ENCODE measurements at regions not wholly inside any gene's neighbourhood (a gene's known extent, or its start where the extent isn't known, plus 50 kb on each side); places are given as distances from the start of the nearest gene placed in this dataset.
"Not testable (repeated sequence)": the region's sequence is repeated elsewhere in the genome, so short reads cannot be mapped to it uniquely, and the experiment has no call there.

DNA sequence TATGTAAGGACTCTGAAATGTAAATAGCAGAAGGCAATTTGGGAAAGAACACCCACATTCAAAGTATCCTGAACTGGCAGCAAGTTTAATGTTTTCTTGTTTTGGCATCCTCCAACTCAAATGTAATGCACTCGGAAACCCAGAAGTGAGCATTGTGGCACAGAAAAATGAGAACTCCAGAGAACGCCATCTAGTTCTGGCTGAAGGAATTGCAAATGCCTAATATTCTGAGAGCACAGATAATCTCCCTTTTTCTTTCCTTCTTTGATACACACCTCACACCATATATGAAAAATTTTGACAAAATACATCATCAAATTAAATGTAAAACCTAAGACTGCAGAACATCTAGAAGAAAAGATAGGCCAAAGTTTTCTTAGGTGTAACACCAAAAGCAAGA, 52.1 kb downstream of the PWWP3B start:
- DNase-seq = no peak

DNA sequence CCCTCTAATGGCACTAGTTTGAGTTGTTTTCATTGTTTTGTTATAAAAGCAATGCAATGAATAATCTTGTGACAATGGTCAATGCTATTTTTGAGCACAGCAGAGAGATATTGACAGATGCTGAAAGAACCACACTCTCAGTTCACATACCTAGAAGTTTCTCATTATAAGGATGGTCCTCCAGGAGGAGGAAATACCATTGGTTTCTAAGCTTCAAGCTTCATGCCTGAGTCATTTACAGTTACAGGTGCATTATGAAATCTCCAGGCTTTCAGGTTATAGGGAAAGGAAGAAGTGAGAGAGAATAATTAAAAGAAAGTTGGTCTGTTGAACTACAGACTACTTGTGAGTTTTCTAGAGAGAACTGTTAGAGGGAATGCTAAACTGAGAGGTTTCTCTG, 75.3 kb downstream of the PWWP3B start:
- no peak for DNase-seq

DNA sequence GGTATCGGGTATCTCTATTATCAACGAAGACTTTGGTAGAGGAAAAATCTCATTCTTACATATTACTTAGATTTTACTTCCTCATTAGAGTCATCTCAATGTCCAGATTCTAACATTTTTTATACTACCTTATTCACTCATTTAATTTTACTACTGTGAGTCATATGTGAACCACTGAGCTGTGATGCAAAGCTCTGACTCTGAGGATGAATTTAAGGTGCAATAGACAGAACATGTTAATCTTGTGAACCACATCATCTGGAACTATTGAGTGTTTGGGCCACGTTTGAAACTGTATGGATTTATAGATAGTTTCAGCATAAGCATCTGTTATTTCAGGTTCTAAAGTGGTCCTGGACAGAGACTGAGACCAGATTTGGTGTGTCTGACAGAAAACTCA, 78.4 kb downstream of the PWWP3B start:
- no peak for DNase-seq

DNA sequence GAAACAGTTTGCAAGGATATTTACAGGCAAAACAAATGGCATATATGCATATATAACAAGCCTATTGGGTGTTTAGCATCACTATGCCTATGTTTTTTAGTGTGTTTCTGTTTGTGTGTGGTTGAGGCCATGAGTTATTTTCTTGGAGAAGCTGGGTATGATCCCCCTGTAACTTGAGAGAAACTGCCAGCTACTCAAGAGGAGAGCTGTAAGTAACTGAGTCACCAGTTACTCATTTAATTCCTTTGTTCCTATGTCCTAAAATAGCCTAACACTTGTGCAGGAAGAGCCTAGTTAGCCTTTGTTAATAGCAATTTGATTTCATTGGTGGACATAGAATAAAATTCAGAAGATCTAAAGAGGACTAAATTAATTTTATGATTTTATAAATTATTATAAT, 79.1 kb downstream of the PWWP3B start:
- no peak for DNase-seq

DNA sequence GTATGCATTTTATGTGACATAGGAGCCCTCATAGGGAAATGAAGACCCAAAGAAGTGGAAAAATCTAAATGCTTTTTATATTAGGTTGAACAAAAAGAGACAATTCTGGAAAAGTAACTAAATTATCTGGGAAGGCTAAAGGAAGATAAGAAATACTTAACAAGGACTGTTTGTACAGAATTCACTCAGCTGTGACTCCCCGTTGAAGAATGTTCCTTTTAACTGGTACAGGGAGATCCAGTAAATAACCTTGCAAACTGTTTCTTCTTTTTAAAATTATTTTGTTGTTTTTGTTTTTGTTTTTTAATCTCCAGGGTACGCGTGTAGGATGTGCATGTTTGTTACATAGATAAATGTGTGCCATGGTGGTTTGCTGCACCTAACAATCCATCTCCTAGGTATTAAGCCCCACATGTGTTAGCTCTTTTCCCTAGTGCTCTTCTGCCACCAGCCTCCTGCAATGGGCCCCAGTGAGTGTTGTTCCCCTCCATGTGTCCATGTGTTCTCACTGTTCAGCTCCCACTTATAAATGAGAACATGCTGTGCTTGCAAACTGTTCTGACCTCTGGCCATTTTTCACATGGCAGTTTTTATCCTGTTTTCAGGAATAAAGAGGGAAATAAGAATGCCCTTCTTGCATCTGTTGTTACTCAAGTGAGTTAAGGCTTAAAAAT, 81.7 kb downstream of the PWWP3B start:
- DNase-seq = no peak

DNA sequence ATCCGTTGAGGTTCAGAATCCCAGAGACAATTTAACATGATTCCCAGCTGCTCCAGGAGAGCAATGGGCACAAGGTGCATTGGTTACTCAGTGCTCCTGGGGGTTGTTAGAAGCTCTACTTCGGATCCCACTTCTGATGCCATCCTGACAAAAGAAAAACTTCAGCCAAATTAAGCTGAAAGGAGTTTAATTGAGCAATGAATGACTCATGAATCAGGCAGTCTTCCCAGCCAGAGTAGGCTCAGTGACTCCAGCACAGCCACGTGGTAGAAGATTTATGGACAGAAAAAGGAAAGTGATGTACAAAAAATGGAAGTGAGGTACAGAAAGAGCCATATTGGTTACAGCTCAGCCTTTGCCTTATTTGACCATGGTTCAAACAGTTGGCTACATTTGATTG, 95.7 kb downstream of the PWWP3B start:
- no peak for DNase-seq

DNA sequence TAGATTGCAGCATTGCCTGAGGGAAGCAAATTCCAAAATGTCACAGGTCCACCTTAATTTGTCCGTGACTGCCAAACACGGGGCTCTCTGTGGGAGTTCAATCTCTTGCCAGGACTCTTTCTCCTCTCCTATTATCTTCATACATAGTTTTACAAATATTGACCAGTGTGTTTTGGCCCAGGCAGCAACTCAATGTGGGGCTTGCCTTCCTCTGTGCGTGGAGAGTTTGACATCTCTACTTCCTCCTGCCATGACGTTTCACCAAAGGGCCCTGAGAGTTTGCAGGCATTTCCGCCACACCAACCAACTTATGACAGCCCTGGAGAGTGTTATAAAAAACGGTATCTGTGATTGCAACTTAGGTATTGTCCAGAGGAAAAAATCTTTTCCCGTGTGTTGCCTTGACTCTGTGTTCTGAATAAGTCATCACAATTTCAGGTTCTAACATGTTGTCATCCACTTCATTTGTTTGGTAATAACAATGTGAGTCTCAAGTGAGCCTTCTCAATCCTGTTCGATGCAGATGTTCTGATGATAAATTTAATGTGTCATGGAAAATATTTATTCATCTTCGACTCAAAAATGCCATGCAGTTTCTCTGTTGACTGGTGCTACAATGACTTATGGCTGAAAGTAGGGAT, 106.0 kb downstream of the PWWP3B start:
- DNase-seq = not testable (repeated sequence)

DNA sequence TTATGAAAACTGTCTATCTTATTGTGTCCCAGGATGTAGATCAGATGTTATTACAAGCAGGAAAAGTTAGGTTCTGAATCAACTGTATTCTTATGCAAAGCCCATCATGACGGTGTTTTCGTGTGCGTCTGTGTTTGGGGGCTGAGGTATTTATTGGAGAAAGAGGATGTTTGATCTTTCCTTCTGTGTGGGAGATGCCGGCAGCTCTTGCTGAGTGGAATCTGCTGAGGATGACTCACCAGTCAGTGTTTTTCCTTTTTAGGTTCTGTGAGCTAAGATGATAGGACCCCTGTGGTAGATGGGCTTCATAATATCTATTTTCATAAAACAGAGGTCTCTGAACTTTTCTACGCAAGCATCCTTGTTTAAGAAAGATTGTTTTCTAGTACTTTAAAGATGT, 107.1 kb downstream of the PWWP3B start:
- DNase-seq = not testable (repeated sequence)

DNA sequence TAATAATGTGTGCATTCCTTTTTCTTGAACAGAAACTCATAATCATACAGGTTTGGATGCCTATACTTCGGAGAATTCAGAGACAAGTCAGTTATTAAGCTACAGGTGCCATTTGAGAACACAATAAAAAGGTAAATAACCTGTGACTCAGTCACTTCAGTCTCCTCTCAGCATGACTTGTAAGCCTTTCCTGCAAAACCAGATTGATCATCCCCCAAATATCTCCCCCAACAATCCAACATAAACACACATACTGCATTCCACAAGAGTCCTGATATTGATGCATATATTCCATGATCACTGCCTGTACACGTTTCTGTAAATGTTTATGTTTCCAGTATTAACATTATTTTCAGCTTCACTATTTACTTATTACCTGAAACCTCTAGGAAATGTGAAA, 110.8 kb downstream of the PWWP3B start:
- no peak for DNase-seq

DNA sequence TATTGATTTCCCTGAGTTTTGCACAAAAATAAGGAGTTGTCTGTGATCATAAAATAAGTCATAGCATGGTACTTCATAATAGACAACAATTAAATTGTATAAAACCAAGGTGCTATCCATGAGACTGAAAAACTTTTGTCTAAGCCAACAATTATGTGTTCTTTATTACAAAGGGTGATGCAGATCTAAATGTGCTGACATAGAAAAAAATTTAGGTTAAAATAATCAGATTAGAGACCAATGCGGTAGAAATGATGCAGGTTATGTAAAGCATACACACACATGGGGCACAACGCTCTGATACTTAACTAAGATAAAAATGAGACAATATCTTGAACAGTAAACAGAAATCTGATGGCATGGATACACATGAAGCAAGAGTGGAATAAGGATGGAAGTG, 113.3 kb downstream of the PWWP3B start:
- no peak for DNase-seq

DNA sequence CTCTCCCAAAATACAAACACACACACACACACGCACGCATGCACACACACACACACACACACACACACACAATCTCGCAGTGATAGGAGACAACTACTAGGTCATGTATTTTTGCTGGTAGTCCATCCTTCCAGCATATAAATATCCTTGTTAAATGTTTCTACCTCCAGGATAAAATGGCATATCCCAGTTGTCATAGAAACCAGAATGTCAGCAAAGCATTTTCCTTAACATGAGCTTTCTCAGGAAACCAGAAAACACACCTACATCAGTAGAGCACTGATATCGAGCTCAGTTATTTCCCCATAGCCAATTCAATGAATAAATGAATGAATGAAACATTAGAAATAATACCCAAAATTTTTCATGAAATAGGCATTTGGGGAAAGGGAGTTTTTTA, 115.7 kb downstream of the PWWP3B start:
- DNase-seq = no peak

DNA sequence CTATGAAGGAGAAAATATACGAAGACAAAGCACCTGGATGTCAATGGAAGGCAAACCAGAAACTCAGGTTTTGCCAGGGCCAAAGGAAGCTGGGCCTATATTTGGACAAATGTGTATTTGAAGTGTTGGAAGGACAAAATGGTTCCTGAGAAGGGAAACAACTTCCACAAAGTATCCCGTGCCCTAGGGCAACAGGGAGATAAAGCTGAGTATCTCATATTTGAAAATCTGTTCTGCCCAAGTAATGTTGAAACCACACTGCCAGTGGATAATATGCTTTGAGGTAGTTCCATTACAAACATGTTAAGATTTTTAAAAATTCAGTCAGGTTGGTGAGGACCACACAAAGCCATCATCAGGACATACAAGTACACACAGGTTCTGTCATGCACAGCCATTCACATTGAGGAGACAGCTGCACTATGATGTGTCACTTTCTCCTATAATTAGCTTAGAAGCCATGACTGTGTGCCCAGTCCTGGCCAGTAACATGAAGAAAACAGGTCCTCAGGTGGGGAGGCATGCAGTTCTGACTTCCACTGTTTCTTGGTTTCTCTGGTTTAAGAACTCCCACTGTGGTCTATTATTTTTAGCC, 116.4 kb downstream of the PWWP3B start:
- DNase-seq = no peak

DNA sequence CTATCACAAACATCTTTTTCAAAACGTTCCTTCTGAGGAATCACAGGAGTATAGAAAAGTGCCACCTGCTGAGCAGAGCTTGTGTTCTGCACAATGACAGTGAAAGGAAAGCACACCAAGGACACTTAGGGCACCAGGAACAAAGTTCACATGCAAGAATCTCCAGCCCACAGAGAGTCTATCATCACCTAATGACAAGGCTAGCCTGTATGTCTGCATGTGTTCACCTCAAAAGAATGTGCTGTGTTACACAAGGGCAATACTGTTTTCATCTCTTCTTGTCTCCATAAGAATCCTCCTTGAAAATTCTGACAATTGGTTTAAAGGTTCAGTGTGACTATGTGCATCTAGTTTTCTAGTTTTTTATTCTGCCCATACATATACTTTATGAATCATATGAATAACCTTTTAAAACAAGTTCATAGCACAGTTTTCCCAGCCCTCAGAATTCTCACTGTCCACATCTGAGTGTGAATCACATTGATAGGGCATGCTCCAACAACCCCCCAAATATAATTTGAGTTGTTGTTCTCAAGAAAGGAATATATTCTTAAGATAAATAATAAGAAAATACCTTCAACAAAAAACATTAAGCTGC, 118.0 kb downstream of the PWWP3B start:
- no peak for DNase-seq

DNA sequence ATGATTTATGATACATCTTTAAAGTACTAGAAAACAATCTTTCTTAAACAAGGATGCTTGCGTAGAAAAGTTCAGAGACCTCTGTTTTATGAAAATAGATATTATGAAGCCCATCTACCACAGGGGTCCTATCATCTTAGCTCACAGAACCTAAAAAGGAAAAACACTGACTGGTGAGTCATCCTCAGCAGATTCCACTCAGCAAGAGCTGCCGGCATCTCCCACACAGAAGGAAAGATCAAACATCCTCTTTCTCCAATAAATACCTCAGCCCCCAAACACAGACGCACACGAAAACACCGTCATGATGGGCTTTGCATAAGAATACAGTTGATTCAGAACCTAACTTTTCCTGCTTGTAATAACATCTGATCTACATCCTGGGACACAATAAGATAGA, 122.7 kb downstream of the PWWP3B start:
- DNase-seq = not testable (repeated sequence)

DNA sequence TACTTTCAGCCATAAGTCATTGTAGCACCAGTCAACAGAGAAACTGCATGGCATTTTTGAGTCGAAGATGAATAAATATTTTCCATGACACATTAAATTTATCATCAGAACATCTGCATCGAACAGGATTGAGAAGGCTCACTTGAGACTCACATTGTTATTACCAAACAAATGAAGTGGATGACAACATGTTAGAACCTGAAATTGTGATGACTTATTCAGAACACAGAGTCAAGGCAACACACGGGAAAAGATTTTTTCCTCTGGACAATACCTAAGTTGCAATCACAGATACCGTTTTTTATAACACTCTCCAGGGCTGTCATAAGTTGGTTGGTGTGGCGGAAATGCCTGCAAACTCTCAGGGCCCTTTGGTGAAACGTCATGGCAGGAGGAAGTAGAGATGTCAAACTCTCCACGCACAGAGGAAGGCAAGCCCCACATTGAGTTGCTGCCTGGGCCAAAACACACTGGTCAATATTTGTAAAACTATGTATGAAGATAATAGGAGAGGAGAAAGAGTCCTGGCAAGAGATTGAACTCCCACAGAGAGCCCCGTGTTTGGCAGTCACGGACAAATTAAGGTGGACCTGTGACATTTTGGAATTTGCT, 123.8 kb downstream of the PWWP3B start:
- not testable (repeated sequence) for DNase-seq

DNA sequence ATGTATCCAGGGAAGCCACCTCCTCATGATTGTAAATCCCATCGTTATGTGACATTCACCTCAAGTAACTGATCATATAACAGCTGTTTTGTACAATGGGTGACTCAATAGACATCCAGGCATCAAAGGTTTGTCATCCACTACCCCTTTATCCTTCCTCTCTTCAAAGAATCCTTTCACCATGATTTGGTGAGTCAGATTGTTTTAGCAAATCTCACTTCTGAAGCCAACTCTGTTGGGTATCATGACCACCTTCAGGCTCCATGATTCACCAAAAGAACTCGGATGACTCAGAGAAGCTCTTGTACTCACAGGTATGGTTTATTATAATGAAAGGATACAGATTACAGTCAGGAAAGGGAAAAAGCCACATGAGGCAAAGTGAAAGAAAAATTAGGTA, 132.1 kb downstream of the PWWP3B start:
- no peak for DNase-seq

DNA sequence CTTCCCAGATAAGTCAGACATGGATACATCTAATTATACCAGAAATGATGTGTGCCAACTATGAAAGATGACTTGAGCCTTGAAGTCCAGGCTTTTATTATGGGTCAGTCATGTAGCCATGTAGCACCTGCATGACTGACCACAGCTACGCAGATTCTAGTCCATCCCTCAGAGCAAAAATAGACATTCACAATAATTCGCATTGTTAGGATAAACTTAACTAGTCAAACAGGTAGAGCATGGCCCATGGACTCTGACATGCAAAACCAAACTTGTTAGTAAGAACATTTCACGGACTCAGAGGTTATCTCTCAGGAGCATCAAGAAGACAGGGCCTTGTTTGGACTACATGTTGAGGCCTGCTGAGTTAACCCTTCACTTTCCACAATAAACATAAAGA, 132.6 kb downstream of the PWWP3B start:
- DNase-seq = no peak

DNA sequence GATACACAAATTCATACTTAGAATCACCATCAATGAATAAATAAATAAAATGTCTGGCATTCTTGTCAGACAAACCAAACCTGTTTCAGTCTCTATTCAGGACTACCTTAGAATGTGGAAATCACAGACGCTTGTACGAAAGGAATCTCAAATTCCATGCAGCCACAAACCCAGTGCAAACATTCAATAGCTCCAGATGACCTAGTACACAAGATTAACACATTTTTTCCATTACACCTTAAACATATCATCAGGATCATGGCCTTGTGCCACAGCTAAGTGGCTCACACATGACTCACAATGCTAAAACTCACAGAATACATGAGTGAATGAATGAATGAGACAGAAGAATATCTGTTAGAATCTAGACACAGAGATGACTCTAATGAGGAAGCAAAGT, 134.2 kb downstream of the PWWP3B start:
- DNase-seq = no peak

DNA sequence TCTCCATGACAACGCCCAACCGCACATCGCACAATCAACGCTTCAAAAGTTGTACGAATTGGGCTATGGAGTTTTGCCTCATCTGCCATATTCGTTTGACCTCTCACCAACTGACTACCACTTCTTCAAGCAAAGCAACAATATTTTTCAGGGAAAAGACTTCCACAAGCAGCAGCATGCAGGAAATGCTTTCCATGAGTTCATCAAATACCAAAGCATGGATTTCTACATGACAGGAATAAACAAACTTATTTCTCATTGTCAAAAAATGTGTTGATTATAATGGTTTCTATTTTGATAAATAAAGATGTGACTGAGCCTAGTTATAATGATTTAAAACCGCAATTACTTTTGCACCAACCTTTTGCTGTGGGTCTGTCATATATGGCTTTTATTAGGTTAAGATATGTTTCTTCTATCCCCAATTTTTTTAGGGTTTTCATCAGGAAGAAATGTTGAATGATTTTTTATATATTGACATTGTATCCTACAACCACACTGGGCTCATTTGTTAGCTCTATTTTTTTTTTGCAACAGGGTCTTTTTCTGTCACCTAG, 138.4 kb downstream of the PWWP3B start:
- no peak for DNase-seq

DNA sequence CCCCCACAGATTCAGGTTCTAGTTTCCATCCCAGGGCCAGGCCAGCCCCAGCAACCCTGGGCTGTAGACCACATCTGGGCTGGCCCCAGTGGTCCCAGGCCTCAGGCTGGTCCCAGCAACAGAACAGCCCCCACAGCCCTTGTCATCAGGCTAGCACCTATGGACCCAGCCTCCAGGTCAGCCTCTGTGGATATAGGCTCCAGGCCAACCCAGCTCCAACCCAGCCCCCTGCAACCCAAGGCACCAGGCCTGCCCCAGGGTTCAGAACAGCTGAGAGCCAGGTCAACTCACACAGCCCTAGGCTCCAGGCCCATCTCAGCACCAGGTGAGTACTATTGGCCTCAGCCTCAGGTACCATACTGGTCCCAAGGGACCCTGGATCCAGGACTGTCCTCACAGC, 155.3 kb downstream of the PWWP3B start:
- DNase-seq = no peak

DNA sequence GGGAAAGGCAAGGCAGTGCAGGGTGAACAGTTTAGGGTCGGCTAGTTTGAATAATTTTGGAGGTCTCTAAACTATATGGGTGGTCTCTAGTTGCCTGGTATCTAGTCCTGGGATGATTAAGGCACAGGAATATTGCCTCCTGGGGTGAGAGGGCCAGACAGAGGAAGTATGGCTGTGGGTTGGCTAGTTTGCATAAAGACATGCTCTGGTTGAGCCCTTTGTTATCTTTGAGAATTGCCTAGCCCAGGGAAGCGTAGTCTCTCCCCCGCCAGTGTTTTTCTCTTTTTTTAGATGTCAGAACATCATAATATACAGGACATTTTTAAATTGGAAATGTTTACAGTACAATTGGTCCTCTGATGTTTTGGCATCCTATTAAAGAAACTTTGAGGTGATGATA, 163.5 kb downstream of the PWWP3B start:
- DNase-seq = no peak

DNA sequence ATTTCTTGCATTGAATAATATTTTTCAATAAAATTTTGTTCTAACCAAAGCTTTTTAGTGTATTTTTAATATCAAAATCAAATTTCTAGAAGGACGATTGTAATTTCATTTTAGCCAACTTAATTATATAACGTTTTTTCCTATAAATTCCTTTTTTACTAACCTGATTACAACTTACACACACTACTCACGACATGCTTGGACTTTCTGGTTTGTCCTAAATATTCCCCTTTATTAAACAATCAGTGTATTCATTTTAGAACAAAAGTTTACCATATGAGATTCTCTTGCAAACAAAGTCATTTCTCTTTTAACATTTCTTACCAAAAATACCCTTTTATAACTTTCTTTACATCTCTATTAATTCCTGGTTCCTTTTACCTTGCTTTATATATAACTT, 173.7 kb downstream of the PWWP3B start:
- DNase-seq = no peak

DNA sequence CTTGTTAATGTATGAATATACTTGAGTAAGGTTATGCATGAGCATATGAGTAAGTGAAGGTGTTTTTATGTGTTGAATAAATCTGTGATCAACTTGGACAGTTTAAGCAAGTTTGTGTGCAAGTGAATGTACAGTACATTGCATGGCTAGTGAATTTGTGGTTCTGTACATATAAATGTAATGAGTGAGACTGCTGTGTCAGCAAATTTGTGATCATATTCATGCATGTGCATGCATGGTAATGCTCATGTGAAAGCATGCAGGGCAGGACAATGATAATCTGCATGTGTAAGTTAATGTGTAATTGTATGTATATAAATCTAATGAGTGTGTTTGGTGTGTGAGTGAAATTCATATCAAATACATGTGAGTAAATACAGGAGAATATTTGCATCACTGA, 188.5 kb downstream of the PWWP3B start:
- no peak for DNase-seq

DNA sequence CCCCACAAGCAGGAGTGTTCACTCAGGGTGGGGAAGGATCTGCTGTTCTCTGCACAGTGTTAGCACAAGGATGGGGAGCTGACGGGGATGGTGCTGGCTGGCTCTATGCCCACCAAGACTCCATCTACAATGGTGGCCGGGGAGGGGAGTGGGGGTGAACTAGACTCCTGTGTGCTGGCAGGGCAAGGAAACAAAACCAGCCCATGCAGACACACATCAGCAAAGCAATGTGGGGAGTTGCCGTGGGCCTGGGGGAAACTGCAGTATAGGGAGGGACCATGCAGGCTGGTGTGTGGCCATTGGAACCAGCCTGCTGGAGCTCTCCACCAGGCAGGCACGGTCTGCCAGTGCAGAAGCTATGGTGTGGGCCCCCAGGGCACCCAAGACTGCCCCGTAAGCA, 195.1 kb downstream of the PWWP3B start:
- DNase-seq = no peak

All from SW 1271 (cell line).